ENCODE measurements at regions not wholly inside any gene's neighbourhood (a gene's known extent, or its start where the extent isn't known, plus 50 kb on each side); places are given as distances from the start of the nearest gene placed in this dataset.
"Not testable (repeated sequence)": the region's sequence is repeated elsewhere in the genome, so short reads cannot be mapped to it uniquely, and the experiment has no call there.

GRCh38 chr10:61040399-61041016, 96.5 kb upstream of the RHOBTB1 start:
- no peak for FAIRE-seq

DNA sequence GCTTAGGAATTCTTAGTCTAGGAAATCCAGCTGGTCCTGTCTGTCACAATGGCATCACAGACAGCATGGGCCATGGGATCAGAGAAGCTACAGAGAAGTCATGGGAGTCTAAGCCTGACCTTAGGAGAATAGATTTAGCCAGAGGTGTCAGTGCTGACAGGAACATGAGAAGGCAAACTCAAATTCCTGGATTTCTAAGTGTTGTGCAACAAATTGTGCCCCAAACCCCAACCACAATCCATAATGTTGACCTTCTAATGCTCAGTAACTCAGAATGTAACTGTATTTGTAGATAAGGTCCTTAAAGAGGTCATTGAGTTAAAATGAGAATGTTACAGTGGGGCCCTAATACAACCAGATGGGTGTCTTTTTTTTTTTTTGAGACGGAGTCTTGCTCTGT, 95.9 kb upstream of the RHOBTB1 start:
- no peak for FAIRE-seq

DNA sequence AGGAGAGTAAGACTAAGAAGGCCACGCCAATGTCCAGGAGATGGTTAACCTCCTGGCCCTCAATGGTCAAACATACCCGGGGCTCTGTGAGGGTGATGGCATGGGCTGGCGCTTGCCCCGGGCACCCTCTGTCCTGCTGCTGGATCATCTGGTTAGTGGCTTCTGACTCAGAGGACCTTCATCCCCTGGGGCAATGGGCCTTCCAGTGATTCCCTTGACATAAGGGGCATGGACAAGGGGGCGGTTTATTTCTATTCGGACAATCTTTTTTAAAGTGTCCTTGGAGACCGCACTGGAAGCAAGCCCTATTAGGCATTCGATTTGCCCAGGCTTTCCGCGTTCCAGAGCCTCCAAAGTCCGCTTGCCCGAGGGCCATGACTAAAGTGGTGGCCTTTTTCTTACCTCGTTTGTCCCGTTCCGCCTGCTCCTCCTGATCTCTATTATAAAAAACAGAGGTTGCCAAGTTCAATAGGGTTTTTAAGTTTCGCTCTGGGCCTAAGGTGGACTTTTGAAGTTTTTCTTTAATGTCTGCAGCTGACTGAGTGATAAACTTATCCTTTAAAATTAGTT, 93.4 kb upstream of the RHOBTB1 start:
- FAIRE-seq, result not testable (repeated sequence)

DNA sequence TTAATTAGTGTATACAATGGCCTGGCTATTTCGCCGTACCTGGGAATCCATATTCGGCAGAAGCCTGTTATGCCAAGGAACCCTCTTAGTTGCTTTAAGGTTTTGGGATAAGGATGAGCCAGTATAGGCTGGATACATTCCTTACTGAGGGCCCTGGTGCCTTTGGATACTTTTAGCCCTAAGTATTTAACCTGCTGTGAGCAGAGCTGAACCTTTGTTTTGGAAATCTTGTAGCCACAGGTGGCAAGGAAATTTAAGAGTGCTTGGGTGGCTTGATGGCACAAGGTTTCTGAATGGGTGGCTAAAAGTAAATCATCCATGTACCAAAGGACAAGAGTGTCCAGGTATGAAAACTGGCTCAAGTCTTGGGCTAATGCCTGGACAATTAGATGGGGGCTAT, 92.2 kb upstream of the RHOBTB1 start:
- FAIRE-seq, result not testable (repeated sequence)

- FAIRE-seq, result no peak
These were observed 87.4 kb upstream of the RHOBTB1 start for GRCh38 chr10:61031341-61031740.

DNA sequence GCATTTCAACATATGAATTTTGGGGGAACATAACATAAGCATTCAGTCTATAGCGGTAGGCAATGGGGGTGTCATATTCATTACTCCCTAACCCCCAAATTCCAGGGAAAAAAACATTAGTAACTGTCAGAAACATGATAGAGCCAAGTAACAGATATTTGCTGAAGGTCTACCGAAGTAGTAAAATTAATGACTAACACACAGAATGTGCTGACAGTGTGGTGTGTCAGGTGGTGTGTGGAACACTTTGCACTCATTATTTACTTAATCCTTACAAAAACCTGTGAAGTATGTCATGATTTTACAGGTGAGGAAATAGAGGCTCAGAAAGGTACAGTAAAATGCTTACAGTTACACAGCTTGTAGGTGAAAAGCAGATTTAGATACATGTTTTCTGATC, 85.4 kb upstream of the RHOBTB1 start:
- FAIRE-seq, result no peak

DNA sequence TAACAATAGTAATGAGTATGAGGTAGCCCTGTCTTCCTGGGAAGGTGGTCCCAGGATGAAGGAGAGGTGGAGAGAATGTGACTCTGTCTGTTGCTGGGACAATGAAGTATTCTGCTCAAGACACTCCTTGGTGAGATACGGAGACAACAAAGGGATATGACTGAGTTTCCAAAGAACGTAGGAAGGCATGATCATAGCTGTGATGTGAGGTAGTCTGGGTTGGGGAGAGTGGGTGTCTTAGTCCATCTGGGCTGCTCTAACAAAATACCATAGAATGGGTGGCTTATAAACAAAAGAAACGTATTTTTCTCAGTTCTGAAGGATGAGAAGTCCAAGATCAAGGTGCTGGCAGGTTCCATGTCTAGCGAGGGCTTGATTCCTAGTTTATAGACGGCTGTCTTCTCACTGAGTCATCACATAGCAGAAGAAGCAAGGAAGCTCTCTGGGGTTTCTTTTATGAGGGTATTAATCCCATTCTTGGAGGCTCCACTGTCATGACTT, 84.9 kb upstream of the RHOBTB1 start:
- FAIRE-seq, result no peak

DNA sequence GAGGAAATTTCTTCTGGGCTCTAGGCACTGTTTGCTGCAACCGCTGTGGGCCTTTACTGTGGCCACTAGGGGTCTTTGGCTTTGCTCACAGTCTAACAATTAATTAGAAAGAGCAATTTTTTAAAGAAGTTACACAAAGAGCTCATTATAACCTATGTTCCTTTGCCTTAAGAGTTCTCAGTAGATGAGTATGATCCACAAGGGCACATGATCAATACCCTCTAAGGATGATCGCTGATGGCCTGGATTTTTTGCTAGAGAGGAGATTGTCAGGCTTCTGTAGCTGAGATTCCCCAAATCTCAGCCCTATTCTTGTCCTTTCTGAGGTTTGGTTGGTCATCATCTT, 80.8 kb upstream of the RHOBTB1 start:
- FAIRE-seq, result no peak

DNA sequence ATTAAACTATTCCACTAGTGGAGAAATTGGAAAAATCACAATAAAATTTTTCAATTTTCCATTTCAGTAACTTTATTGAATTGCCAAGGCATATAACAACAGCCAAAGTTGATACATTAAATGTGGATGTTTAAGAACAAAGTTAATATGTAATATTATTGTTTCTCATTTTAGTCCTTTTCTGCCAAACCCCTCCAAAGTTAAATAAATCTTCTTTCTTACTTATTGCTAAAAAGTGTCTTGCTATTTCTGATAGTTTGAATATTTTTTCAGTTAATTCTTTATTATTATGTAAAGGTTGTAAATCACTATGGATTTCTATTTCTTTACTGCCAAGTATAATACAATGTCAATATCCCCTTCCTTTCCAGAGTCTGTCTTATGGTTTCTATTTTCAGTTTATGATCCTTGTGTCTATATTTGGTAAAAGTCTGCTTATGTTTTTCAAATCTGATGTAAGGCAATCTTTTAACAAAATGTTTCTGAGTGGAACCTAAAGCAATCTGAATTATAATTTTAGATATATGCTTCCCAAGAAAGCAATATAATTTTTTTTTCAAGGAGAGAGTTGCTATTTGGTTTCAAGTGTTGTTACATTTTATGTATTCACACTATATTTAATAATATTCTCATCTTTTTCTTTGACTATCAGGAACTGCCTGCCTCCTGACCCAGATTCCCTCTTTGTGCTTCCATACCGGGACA, 80.3 kb upstream of the RHOBTB1 start:
- FAIRE-seq, result no peak

- no peak for FAIRE-seq
These were observed 79.1 kb upstream of the RHOBTB1 start for GRCh38 chr10:61023053-61023452.

DNA sequence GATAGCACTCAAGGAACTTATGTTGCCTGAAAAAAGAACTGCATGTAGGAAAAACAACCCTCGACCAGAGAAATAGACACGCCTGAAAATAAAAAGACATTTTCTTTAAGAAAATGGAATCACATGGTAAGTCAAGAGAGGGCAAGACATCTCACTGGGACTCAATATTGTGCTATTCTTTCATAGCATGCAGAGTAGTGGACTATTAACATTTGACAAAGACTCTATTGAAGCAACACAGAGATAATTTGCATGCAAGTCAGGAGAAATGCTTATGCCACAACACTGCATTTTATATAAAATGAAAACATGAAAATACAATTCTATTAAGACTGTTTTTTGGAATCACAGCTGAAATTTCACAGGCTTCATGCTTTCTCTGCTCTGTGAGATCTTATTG, 77.9 kb upstream of the RHOBTB1 start:
- no peak for FAIRE-seq

DNA sequence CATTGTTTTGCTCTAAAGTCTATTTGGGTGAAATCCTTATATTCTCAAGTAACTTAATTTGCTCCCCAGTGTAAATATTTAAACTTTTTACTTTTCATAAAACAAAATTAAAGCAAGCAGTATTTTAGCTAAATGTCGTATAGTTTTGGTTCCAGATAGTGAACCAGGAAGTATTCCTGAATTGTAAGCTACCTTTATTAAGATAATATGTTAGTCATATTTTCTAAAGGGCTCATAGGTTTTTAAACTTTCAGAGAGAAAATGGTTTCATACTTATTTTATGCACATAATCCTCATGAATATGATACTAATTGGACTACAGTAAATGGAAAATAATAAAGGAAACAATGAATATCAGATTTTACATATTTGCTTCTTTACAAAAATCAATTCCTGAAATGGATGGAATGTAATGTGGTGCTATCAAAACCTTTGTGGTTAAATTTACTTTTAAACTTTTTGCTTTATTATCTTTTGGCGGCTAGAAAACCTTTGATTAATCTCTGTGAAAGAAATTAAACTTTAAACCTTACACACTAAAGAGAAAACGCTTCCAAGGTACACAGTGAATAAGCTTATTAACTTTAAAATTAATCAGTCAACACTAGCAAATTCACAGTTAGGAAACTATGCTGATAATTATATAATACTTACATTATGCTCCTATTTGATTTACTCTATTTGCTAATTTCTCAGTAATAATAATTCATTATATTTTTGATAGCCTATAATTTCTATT, 76.6 kb upstream of the RHOBTB1 start:
- FAIRE-seq, result no peak

DNA sequence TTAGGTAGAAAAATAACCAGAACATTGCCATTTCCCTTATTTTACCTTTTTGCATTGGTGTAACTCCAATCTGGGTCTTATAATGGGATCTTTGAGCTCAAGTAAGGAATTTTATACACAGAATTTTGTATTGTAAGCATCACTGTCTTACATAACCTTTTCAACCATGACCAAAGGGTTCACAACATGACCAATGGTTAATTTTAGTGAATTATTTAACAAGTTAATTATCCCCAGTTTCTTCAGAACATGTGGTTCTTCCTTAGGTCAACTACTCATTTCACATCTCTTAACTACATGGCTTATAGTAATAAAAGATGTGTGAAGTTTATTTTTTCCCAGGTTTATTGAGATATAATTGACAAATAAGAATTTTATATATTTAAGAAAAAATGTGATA, 74.2 kb upstream of the RHOBTB1 start:
- FAIRE-seq, result no peak

DNA sequence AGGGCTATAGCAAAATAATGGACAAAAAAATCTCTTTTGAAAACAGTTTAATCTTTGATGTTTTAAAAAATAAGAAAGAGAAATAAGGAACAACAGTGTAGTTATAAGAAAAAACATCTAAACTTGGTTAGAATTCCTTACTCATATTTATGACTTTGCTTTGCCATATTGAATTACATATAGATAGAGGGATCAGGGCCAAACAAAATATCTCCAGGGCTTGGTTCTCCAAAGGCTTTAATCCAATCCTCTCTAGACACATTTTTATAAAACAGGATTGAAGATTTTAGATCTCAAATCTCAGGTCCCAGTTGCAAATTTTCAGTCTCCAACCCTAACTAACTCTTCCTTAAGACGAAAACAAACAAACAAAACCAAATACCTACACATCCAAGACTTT, 72.6 kb upstream of the RHOBTB1 start:
- no peak for FAIRE-seq

GRCh38 chr10:61016007-61016406, 72.0 kb upstream of the RHOBTB1 start:
- no peak for FAIRE-seq

DNA sequence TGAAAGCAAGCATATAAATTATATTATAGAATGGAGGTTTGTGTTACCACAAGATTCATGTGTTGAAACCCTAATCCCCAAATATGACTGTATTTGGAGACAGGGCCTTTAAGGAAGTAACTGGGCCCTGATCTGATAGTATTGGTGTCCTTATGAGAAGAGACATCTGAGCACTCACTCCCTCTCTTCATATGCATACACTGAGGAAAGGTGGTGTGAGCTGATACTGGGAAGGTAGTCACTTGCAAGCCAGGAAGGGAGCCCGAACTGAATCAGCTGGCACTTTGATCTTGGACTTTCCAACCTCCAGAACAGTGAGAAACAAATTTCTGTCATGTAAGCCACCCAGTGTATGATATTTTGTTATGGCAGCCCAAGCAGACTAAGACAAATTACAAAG, 66.9 kb upstream of the RHOBTB1 start:
- FAIRE-seq, result no peak

GRCh38 chr10:61003069-61003468, 59.1 kb upstream of the RHOBTB1 start:
- not testable (repeated sequence) for FAIRE-seq

DNA sequence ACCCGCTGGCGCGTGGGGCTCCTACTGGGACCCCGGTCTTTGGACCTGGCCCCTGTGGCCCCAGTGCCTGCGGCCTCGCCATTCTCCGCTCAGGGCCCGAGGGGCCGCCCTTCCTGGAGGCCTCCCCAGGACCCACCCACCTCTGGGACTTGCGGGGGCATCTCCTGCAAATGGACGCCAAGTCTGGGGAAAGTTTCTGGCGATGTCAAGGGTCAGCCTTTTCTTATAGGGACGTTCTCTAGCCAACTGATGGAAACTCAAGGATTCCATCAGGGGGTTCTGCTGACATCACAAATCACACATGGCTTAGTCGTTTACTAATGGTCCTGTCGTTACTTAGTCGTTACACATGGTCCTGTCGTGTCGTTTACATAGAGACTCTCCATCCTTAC, 57.7 kb upstream of the RHOBTB1 start:
- FAIRE-seq, result no peak

DNA sequence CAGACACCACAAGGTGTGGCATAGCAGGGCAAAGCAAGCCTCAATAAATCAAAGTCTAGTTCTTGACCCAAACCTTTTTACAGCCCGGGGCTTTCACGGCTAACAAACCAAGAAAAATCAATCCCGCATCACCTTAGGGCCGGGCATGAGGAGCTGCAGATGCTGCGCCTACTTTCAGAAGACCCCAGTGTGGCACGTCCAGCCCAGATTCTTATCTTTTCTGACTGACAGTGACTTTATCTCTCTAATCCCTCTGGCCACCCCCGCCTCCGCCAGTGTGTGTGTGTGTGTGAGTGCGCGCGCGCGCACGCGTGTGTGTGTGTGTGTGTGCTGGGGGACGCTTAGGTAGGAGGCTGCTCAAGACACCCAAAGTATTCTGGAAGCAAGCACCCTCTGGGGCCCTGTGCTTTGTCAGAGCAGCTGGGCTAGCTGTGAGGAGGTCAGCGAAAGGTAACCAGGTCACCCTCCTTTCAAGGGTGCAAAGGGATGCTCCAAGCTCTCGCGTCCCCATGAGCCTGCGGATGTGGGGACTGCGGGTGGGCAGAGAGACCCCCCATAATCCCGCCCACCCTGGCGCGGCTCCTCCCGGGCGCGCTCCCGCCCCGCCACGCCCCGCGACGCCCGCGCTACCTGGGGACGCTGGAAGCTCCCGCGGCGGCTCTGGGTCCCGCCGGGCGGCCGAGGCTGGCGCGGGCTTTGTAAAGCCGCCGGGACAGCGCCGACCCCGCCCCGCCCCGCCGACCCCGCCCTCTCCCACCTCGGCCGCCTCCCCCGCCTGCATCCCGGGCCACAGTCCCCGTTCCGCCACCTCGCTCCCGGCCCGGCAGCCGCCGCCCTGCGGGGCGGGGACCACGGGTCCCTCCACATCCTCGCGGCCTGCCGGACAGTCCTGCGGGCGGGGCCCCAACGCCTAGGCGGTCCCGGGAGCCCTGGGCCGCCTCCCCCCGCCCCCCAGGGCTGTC, 57.1 kb upstream of the RHOBTB1 start:
- no peak for FAIRE-seq

DNA sequence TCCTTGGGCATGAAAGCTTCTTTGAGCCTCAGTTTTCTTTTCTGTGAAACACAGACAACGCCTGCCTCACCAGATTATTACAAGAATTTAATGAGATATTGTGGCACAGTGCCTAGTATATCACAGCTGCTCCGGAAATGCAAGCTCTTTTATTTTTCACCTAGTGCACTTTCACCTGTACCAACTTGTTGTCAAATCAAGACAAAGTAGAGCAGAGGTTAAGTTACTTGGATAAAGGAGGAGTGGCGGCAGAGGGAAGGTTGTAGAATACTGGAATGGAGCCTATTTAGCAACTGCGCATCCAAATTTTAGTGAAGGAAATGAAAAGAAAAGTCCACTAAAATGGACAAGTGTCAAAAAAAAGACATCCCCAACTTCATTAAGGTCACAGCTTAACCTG, 54.9 kb upstream of the RHOBTB1 start:
- no peak for FAIRE-seq

GRCh38 chr10:60994128-60994527, 50.1 kb upstream of the RHOBTB1 start:
- no peak for FAIRE-seq
